CD1c-positive myeloid dendritic cell (primary cell): ENCODE measurements at regions not wholly inside any gene's neighbourhood (a gene's known extent, or its start where the extent isn't known, plus 50 kb on each side); places are given as distances from the start of the nearest gene placed in this dataset.

Experiments
- DNase-seq: peaks from one replicate; pipeline ENCODE4 v3.0.0-alpha.2; 2016; ENCODE audit errors: extremely low spot score

- no peak for DNase-seq
Measured at GRCh38 chr3:135865553-135865952, 100.0 kb upstream of the PPP2R3A start.

- DNase-seq = no peak
Measured at GRCh38 chr3:135867911-135868310, 97.6 kb upstream of the PPP2R3A start.

- no peak for DNase-seq
Measured at GRCh38 chr3:135868801-135869200, 96.7 kb upstream of the PPP2R3A start.

- no peak for DNase-seq
Measured at GRCh38 chr3:135869439-135870105, 96.0 kb upstream of the PPP2R3A start.

DNA sequence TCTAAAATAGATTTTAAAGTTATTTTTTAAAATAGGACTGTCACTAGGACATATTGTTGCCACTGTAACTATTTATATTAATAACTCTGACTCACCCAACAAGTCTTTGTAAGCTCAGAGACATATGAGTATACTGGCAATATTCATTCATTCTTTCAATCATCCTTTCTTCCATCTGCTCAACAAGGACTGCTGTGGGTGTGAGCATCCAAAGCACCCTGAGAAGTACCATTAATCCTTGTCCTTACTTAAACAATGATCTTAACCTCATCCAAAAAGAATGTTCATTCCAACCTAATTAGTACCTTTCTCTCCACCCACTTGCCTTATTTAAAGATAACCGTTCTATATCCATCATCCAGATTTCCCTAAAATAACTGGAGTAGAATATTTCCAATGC, 94.2 kb upstream of the PPP2R3A start:
- no peak for DNase-seq

GRCh38 chr3:135874035-135874434, 91.5 kb upstream of the PPP2R3A start:
- no peak for DNase-seq

DNA sequence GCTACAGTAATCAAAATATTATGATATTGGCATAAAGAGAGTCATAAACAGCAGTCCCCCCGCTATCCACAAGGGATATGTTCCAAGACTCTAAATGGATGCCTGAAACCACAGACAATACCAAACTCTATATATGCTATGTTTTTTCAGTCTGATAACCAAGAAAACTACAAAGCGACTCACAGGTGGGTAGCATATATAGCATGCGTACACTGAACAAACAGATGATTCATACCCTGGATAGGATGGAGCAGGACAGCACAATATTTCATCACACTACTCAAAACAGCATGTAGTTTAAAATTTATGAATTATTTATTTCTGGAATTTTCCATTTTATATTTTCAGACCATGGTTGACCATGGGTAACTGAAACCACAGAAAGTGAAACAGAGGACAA, 87.0 kb upstream of the PPP2R3A start:
- no peak for DNase-seq

GRCh38 chr3:135885885-135886284, 79.6 kb upstream of the PPP2R3A start:
- no peak for DNase-seq

DNA sequence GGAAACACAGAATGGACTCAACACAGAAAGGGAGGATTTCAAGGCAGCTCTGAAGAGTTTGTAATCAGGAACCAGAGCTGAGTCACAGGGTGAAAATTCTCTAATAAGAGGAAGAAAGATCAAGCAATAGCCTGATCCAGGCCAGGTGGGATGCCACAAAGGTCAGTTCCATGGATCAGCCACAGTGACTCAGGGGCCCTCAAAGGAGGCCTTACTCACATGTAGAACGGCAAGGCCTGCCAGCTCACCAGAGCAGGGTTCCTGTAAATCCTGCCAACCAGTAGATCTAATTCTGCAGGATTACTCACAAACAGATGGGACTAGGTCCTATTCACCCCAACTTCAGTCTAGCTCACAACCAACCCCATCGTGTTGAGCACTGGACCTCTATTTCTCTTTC, 78.3 kb upstream of the PPP2R3A start:
- no peak for DNase-seq

DNA sequence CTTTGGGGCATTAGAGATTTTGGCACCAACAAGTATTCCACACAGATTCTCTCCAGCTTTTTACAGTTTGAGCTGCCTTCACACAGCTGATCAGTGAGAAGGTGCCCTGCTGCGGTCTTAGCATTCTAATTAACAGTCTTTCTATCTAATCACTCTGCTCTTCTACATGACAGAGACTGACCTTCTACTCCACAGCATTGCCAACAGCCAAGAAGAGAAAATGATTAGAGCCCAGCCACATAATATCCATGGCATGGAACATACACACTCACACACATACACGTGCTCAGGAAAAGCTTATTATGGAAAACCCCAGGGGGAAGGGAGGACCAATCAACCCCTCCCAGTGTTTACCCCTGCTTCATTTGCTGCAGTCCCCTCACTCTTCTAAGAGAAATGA, 76.1 kb upstream of the PPP2R3A start:
- no peak for DNase-seq

GRCh38 chr3:135891121-135891520, 74.4 kb upstream of the PPP2R3A start:
- no peak for DNase-seq

DNA sequence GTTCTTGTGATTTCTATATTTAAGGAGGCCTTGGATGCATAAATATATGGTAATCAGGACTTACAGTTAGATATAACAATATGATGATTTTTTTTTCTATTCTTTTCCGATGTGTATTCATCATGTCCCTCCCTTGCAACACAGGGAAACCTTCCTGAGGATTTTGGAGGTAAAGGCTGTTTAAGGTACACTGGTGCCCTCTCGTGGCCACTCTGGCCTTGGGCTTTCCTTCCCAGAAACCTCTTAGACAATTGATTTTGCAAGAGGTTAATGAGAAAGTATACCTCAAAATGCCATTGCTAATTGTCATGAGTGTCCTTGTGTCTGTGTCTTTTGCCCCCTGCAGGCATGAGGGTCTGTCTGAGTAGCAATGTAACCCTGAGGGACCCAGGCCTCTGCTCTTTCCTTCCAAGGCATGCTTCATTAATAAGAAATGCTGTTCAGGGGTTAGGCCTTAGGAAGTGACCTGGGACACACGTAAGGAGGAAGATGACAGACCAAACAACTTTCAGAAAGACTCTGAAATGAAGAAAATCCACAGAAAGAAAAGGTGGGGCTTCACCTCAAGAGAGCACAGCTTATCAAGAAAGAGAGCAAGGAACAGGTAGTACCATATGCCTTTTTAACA, 70.3 kb upstream of the PPP2R3A start:
- peak; percentile 49 for DNase-seq

DNA sequence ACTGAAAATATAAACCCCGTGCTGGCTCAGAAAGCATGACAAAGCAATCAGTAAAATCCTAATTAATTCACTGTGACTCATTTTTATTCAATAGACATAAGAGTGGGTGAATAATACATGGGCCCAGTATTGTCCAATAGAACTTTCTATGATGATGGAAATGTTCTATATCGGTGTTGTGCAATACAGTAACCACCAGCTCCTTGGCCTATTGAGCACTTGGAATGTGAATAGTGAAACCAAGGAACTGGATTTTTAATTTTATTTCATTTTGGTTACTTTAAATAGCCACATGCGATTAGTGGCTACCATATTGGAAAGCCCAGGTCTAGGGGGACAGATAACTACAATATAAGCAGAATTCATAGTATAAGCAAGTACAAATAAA, 69.8 kb upstream of the PPP2R3A start:
- no peak for DNase-seq

DNA sequence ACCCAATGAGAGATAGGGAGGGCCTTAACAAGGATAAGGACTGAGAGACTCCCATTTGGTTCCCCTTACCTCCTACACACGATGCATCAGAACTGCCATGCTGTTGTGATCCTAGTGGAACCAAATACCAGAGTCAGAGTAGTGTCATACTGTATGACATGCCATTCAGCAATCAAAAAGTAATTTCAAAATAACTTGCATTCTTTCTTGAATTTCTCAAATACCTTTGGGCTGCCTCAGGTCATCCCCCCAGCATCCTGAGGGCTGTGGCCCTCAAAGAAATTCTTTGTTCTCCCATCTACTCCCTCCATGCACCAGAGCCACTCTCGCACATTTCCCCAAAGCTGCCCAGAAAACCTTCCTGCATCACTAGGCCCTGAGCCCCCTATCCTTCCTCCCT, 68.9 kb upstream of the PPP2R3A start:
- DNase-seq = no peak

DNA sequence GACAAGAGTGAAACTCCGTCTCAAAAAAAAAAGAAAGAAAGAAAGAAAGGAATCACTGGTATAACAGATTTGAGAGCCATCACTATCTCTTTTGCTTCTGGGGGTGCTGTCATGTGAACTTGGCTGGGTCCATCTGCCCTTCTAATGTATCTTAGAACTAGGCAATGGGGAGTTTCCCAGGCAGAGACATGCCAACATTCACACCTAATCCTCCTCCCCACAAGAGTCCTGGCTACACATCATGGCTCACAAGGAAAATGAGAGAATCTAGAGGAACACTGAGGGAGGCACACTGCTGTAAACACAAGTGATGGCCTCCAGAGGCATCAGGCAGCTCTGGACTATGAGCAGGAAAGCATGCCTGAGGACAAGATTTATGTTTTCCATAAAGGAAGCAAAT, 67.8 kb upstream of the PPP2R3A start:
- DNase-seq = no peak

- no peak for DNase-seq
Measured at GRCh38 chr3:135898774-135899173, 66.8 kb upstream of the PPP2R3A start.

- no peak for DNase-seq
Measured at GRCh38 chr3:135905058-135905724, 60.3 kb upstream of the PPP2R3A start.

DNA sequence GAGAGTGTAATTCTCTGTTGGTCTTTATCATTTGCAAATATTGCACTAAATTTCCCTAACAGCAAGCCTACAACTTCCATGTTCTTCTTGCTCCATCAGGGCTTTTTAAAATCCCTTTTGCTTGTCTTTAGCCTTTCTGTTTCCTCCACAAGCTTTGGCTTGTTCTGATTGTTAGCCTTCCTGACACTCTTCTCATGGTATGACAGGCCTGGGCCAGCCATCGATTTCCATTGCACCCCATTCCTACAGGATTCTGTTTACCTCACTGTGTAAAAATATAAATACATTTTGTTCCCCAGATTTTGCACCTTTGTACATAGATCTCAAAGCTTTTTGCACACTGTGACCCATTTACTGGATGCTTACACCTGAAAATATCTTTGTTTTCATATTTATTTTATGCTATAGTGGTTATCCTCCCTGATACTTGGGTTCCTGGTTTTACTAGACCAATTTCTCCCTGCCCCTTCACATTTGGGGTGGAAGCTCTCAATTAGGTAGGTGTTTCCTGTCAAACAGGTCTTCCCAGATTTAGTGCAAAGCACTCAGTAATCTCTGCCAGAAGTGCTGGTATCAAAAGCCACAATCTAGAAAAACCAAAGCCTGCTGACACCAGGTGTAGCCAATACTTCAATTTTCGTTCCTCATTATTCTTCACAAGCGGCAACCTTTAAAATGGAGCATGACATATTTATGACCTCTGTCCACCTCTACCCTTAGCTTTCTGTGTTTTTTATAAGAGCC, 57.9 kb upstream of the PPP2R3A start:
- DNase-seq = no peak

GRCh38 chr3:135908225-135908624, 57.3 kb upstream of the PPP2R3A start:
- DNase-seq = no peak

- no peak for DNase-seq
Measured at GRCh38 chr3:135908737-135909136, 56.8 kb upstream of the PPP2R3A start.

- no peak for DNase-seq
Measured at GRCh38 chr3:135911110-135911509, 54.4 kb upstream of the PPP2R3A start.

GRCh38 chr3:135915206-135915605, 50.3 kb upstream of the PPP2R3A start:
- DNase-seq = no peak
